Islet of Langerhans (tissue), 1 donor: ENCODE measurements at regions not wholly inside any gene's neighbourhood (a gene's known extent, or its start where the extent isn't known, plus 50 kb on each side); places are given as distances from the start of the nearest gene placed in this dataset.
"Not testable (repeated sequence)": the region's sequence is repeated elsewhere in the genome, so short reads cannot be mapped to it uniquely, and the experiment has no call there.

Experiments used
- FAIRE-seq: peaks from one replicate; lab custom pipeline; 2011; peaks lifted over from hg19 to GRCh38; lab: Jason Lieb, UNC

- FAIRE-seq: no peak
Measured at GRCh38 chr2:16750175-16750924, 84.7 kb upstream of the CYRIA start.

DNA sequence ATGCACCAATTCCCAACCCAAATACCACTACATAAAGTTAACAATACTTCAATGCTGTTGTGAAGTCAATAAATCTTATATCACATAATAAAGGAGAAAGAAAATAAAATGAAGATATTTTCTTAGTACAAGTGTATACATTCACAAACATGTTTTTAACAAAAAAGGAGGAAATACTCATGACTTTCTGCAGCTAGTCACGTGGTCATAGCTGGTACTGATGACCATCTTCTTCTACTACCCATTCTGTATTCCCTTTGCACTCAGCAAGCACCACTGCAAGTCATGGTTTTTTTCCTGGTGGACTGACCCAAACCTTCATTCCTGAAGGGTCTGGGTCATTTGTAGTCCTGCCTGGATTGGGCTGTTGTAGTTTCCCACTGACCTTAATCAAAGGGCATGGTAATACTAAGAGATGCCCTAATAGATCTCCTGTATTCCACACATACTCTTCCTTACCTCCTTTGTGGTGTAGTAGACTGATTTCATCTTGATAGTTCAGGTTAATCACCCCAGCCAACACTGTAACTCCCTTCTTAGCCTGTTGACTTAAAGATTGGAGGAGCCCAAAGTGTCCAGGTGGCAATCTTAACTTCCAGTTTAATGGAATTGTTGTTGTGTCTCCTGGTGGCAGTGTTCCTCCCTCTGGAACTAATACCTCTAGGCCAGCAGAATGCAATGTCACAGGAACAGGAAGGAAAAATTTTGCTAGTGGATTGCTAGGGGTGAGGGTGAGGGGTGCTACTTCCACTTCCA lies 83.1 kb upstream of the CYRIA start:
- not testable (repeated sequence) for FAIRE-seq

- FAIRE-seq: no peak
Measured at GRCh38 chr2:16747689-16748088, 82.1 kb upstream of the CYRIA start.

- no peak for FAIRE-seq
Measured at GRCh38 chr2:16747257-16747656, 81.6 kb upstream of the CYRIA start.

DNA sequence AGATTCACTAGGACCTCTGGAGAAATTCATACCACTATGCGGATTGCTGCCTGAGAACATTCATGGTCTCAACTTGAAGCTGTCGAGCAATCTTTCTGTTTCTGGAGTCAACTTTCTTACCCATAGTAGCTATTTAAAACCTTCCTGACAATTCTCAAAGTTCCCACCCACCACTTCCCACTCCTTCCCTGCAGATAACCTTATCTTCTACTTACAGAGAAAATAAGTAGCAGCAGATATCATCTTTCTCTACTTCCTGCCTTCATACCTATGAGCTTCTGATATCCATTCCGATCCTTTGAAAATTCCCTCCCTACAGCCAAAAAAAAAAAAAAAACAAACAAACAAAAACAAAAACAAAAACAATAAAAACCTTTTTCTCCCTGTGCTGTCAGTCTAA lies 81.2 kb upstream of the CYRIA start:
- no peak for FAIRE-seq

- no peak for FAIRE-seq
Measured at GRCh38 chr2:16746329-16746728, 80.7 kb upstream of the CYRIA start.

GRCh38 chr2:16745466-16745865 lies 79.8 kb upstream of the CYRIA start:
- no peak for FAIRE-seq

DNA sequence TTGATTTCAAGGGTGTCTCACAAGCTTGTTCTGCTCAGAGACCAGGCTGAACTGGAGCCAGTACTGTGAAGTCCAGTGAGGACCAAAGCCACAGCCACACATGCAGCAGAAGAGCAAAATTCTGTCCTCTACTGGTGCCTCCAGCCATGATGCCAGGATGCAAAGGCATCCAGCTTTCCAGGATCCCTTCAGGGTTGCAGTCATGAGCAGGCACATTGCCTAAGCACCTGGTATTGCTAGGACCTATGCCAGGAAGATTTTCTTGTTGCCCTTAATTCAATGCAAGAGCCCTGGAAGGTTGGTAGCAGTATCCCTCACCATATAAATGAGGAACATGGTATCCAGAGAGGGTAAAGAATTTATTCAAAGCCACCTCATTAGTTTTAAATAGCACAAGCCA lies 78.9 kb upstream of the CYRIA start:
- no peak for FAIRE-seq

DNA sequence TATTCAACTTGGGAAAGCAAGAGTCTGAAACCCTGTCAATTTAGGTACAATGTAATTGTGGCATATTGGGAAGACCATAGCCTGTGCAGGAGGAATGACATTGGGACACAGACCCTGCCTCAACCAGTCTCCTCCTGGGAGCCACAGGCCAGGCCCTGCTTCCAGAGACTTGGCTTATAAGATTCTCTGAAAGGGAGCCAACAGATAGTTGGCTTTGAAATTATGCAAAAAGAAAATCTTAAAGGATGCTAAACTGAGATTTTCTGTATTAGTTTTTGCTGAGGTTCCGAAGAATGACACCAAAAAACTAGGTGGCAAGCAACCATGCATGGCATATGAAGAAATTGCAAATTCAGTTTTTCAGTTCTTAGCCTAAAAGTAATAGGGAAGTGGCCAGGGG lies 76.4 kb upstream of the CYRIA start:
- FAIRE-seq: no peak

GRCh38 chr2:16741498-16741897 lies 75.9 kb upstream of the CYRIA start:
- FAIRE-seq: no peak

- FAIRE-seq: no peak
Measured at GRCh38 chr2:16739778-16740581, 74.3 kb upstream of the CYRIA start.

DNA sequence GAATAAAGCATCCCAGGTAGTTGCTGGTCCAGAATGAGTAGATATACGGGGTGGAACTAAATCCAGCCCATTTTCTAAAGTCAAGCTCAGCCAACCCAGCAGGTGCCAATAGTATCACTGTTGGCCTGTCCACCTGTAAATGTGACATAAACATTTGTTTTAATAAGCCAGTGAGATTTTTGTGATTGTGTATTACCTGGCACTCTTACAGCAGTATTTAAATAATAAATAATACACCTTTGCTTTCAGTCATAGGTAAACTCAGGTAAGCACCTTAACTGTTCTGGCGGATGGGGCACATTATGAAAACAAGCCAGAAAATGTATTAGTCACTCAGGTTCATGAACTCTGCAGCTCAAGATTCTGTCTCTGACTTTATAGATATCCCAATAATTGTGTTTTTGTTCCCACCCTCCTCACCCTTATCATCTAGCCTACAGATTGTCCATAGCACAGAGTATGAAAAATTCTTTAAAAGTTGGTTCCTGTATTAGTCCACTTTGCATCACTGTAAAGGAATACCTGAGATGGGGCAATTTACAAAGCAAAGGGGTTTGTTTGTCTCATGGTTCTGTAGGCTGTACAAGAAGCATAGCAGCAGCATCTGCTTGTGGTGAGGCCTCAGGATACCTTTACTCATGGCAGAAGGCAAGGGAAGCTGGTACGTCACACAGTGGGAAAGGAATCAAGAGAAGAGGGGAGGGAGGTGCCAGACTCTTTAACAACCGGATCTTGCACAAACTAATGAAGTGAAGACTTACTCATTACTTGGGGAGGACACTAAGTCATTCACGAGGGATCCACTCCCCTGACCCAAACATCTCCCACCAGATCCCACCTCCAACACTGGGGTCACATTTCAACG lies 73.0 kb upstream of the CYRIA start:
- no peak for FAIRE-seq

DNA sequence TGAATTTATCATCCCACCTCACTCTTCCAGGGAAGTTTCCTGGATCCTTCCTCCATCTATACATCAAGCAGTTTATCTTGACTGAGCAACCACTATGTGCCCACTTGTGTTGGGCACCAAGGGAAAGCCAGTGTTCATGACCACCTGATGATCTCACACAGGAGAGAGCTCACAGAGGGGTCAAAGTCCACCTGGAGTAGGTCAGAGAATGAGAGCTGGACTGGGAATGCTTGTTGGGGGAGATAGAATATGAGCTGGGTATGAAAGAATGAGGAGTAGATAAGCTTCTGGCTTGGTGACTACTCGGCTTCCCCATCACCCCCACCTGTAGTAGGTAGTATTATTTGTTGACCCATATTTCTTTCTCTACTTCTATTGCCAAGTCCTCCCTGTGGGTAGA lies 72.2 kb upstream of the CYRIA start:
- FAIRE-seq: no peak

DNA sequence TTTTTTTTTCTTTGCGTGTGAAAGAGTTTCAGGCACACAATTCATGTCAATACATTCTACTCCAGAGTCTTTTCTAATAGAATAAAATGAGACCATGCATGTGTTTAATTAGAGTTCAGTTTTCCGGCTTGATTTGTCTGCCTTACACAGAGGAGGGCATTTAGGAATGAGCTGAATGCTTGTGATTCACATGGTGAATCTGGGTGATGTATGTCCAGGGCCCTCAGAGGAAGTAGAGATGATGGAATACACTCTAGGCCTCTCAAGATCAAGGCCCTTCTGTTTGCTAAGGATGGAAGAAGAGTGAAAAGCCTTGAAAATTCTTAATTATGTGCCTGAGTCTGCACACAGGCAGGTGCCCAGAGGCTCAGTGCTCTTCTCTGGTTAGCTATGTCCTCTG lies 71.0 kb upstream of the CYRIA start:
- no peak for FAIRE-seq

DNA sequence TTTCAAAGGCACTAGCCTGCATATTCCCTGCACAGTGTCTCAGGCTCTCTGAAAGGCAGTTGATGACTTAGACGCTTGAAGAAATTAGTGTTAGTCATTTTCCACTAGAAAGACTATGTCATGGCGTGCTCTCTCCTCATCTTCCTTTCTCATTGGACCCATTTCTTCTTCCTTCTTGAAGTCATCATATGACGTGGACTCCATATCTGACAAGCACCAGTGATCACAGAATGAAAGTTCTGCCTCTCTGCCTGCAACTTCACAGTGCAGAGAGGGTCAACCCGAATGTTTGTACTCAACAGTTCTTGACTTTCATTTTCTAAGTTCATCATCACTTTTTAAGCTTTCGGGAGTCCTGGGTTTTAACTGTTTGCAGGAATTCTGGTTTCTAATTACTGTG lies 63.7 kb upstream of the CYRIA start:
- FAIRE-seq: no peak

GRCh38 chr2:16728351-16729136 lies 62.9 kb upstream of the CYRIA start:
- no peak for FAIRE-seq

GRCh38 chr2:16727849-16728248 lies 62.2 kb upstream of the CYRIA start:
- FAIRE-seq: not testable (repeated sequence)

DNA sequence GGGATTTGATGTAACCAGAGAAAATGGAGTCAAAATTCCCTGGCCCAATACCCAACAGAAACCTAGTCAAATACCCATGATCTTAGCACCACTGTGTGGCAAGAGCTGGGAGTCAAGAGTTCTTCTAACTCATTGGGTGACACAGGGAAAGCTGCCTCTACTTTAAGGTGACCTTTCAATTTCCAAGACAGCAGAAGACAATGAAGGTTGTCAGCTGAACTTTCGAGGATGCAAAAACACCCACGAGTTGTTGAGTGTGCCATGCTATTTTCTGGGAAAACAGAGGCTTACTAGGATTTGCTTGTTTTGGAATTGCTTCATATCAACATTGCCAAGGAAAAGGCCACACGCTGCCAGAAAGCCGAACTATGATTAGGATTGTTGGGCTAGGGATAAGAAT lies 61.6 kb upstream of the CYRIA start:
- no peak for FAIRE-seq

DNA sequence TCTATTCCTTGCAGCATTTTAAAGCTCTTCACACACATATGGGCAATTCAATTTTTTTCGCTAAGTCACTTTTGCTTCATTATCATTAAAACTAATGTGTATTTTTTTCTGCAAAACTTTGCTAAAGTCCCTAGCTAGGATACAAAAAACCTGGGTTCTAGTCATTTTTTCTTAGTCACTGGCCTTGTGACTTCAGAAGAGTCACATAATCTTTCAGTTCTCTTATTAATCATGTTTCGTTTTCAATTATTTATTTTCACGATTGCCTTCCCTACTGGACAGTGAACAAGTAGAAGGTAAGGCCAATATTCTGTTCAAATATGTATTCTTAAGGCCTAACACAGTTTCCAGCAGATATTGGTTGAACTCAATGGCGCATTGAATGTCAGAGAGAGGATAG lies 60.9 kb upstream of the CYRIA start:
- FAIRE-seq: no peak

DNA sequence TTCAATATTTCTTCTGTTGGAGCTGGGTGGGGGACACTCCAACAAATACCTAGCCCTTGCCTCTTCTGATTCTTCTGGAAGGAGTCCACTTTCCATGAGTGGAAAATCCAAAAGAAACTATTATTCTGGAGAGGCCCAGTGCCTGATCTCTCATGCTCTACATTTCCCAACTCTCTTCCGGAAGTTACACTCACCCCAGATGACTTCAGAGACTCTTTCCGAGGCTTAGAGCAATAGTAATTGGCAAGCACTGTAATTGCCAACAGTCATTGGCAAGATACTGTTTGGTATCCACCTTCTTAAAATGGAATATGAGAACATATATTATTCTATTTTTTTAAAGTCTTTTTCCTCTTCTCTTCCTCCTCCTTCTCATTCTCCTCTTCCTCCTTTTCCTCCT lies 60.5 kb upstream of the CYRIA start:
- no peak for FAIRE-seq

DNA sequence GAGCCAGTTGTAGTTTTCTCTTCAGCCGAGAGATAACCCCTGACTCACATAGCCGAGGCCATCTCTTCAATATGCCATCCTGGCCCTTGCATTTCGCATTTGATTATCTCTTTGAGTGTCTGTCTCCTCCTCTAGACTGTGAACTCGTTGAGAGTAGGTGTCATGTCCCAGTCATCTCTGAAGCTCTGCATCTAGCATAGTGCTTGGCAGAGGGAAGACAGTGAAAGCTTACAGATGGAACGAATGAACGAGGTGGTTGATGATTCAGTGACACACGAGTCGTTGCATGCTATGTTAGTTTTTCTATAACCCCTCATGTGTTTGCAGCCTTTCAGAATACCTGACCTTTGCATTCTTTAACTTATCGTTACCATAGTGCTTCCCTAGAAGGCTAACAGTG lies 59.9 kb upstream of the CYRIA start:
- no peak for FAIRE-seq
